ENCODE measurements at regions not wholly inside any gene's neighbourhood (a gene's known extent, or its start where the extent isn't known, plus 50 kb on each side); places are given as distances from the start of the nearest gene placed in this dataset.

- no peak for DNase-seq (ENCODE audit: low spot score)
These were observed 1242.2 kb upstream of the EYS start for GRCh38 chr6:66949191-66949661.

DNA sequence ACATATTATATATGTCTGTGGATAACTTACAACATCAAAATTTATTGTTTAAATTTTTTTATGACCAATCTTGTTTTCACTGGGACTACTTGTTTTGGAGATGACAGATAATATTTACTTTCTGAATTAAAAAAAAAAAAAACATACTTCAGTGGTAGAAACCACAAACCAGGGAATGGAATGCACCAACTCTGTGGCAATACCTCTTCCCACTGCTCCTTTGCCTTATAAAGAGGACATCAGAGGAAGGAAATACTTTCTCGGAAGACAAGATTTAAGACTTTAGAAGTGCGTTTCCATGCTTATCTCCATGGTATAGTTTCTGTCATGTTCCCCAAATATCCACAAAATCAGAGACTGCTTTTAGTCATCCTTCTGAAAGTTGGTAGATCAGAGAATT is 1241.1 kb upstream of the EYS start:
- no peak for DNase-seq (ENCODE audit: low spot score)

DNA sequence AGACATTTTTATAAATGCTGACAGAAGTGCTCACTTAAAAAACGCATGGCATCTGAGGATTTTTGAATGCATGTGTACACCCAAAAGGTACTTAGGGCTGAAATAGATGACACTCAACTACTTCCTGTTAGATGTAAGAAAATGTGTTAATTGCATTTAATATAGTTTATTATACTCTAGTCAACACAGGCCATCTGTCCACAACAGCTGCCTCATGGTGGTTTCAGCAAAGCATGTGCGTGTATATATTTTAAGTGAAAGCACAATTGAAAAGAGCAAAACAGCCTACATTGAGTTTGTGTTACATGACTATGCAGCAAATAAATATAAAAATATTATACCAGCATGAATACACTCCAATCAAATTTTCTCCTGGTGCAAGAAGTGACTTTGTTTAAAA is 1233.0 kb upstream of the EYS start:
- DNase-seq (ENCODE audit: low spot score): no peak

DNA sequence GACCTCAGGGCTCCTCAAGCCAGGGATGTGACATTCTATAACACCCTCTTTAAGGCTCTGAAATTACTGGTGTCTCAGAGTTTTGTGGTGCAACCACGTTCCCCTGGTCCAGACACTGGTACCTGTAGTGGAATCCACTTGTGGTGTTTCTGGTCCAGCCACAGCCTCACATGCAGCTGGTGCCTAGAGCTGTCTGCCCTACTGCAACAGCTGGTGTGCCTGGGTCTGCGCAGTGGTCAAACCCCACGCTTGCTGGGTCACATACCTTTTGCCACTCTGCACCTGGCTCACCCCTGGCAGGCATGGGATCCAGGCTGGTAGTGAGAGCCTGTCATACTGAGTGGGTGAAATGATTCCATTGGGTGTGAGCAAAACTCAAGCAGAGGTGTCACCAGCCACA is 1230.2 kb upstream of the EYS start:
- DNase-seq (ENCODE audit: low spot score): no peak

DNA sequence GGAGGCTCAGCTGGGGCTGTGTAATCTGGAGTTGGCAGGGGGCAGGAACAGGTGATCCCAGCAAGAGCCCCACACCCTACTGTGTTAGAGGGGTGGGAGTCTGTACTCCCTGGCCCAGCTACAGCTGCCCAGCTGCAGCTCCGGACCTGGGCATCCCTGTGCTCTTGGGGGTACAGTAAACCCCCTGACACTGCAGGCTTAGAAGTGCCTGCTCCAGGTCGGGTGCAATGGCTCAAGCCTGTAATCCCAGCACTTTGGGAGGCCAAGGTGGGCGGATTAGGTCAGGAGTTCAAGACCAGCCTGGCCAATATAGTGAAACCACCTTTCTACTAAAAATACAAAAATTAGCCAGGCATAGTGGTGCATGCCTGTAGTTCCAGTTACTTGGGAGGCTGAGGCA is 1228.6 kb upstream of the EYS start:
- DNase-seq (ENCODE audit: low spot score): no peak

GRCh38 chr6:66931787-66932186 is 1224.8 kb upstream of the EYS start:
- no peak for DNase-seq (ENCODE audit: low spot score)

DNA sequence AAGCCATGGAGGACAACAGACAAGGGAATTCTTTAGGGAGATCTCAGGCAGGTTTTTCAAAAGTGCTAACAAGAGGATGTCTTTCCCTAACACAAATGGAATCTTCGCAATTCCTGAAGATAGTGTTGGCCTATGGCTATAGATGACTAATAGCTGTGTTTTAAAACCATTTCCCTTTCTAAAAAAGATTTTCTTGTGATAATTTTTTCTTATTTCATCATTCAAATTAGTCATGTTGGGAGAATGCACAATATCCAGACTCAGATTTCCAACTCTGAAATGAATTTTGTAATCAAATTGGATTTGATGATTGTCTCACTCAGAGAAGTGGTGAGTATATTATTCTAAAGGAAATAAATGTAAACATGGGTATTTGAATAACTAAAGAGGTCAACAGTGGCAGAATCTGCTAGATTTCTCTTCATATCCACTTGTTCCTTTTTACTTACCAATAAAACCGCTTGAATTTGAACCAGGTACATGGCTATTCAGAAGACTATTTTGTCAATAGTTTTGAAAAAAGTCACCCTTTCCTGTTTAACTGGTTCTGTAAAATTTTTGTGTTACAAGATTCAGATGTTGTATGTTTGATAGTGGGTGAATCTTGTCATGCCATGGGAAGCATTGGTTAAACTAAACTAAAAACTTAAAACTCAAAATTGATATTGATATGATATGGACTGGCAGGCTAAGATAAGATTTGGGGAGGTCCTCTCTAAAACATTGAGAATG is 1223.7 kb upstream of the EYS start:
- no peak for DNase-seq (ENCODE audit: low spot score)

GRCh38 chr6:66926060-66926459 is 1219.0 kb upstream of the EYS start:
- DNase-seq (ENCODE audit: low spot score): peak; percentile 70

GRCh38 chr6:66913657-66914056 is 1206.6 kb upstream of the EYS start:
- DNase-seq (ENCODE audit: low spot score): no peak

DNA sequence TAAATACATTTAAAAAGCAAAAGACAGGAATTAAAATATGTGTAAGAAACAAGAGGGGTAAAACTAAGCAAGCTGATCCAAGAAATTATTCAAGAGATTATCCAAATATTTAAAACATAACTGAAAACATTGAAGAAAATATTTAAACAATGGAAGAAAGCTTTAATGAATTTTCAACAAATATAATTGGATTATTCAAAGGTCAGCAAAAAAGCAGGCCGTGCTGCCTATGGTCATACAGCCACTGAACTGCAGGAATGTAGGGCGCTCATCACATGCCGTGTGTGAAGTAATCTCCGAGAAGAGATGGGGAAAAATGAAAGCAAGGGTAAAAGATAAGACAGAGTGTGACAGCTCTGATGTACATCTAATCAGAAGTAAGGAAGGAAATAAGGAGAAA is 1195.4 kb upstream of the EYS start:
- DNase-seq (ENCODE audit: low spot score): no peak

DNA sequence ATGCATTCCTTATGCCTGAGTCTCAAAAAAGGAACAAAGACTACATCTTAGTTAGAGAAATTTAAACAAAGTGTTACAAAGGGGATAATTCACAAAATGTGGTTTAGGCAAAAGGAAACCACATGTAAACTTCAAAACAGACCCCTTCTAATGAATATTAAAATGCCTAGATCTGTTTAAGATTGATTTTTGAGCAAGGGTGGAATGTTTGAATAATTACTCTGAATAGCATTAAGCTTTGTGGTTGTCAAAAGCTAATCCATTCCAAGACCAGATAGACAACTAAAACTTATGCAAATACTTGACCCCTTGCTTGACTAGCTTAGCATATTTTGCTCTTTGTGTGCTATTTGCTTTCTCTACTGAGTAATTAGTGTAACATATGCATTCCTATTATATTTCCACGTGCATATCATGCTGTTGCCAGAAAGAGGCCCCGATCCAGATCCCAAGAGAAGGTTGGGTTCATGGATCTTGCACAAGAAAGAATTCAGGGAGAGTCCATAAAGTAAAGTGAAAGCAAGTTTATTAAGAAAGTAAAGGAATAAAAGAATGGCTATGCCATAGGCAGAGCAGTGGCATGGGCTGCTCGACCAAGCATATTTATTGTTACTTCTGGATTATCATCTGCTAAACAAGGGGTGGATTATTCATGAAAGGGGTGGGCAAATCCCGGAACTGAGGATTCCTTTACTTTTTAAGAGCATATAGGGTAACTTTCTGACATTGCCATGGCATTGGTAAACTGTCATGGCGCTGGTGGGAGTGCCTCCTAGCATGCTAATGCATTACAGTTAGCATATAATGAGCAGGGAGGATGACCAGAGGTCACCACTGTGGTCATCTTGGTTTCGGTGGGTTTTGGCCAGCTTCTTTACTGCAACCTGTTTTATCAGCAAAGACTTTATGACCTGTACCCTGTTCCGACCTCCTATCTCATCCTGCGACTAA is 1193.4 kb upstream of the EYS start:
- DNase-seq (ENCODE audit: low spot score): no peak

- peak; percentile 11 for DNase-seq (ENCODE audit: low spot score)
These were observed 1190.5 kb upstream of the EYS start for GRCh38 chr6:66897576-66897975.

GRCh38 chr6:66896415-66896814 is 1189.4 kb upstream of the EYS start:
- no peak for DNase-seq (ENCODE audit: low spot score)

DNA sequence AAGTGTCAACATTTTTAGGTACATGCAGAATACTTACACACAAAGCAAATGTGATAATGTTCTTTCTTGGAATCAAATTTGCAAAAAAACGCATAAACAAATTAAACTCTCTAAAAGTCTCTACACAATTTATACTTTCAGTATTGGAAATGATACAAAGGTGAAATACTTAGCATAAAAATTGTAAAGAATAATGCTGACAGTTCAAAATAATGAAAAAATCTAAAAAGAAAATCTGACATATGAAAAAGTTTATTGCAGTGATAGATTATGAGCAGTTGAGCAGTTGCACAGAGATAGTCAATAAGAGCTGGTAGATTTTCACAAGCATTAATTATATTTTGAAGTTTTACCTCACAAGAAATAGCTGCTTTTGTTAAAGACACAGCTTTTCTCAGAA is 1176.4 kb upstream of the EYS start:
- no peak for DNase-seq (ENCODE audit: low spot score)

GRCh38 chr6:66866801-66867200 is 1159.8 kb upstream of the EYS start:
- DNase-seq (ENCODE audit: low spot score): no peak

- DNase-seq (ENCODE audit: low spot score): no peak
These were observed 1158.7 kb upstream of the EYS start for GRCh38 chr6:66865771-66866170.

DNA sequence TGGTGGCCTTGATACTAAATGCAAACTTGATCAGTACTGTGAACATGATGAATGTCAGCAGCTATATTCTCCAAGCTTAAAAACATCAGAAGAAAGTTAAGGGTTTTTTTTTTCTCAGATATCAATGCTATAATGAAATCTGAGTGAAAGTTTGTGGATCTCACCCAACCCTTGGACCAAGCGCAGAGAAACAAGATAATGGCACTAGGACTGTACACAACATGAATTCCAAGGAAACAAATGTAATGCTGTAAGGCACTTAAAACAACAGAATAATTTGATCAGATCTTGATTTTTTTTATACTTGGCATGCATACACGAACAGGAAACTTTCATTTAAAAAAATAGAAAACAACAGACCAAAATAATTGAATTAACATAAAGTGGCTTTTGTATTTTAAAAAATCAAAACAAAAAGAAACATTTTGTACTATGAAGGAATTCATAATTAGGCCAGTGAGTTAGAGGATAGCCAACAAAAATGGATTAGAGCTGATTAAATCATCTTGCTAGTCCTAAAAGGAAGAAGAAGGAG is 1154.0 kb upstream of the EYS start:
- DNase-seq (ENCODE audit: low spot score): no peak

DNA sequence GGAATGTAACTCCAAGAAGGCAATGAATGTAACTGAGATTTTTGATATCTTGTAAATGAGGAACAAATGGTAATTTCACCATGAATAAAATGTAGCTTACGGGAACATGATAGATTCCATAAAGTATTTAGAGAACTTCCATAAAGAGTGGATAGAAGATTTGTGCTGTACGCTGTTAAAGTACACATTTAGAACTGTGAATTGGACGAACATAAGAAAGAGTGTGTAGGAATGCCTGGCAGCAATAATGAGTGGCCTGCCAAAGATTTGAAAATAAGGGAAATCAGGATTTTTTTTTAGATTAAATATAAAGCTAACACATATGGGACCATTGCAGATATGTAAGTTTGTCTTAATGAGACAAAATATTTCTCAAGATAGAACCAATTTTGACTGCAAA is 1153.3 kb upstream of the EYS start:
- DNase-seq (ENCODE audit: low spot score): no peak

GRCh38 chr6:66858196-66858595 is 1151.2 kb upstream of the EYS start:
- DNase-seq (ENCODE audit: low spot score): no peak

- no peak for DNase-seq (ENCODE audit: low spot score)
These were observed 1147.0 kb upstream of the EYS start for GRCh38 chr6:66854014-66854413.

- DNase-seq (ENCODE audit: low spot score): no peak
These were observed 1144.9 kb upstream of the EYS start for GRCh38 chr6:66851930-66852329.

GRCh38 chr6:66849843-66850242 is 1142.8 kb upstream of the EYS start:
- peak; percentile 12 for DNase-seq (ENCODE audit: low spot score)

All from HT-29 (cell line).